IMR-90 (cell line): ENCODE measurements at regions not wholly inside any gene's neighbourhood (a gene's known extent, or its start where the extent isn't known, plus 50 kb on each side); places are given as distances from the start of the nearest gene placed in this dataset.

Experiments used
- ATAC-seq: fragments of 200-7000 bp; cut with Tn5 transposase; 2 replicates; pipeline ENCODE4 v1.9.1; 2020; ENCODE audit warnings: low read depth, mild to moderate bottlenecking, moderate library complexity
- BruUV-seq: library from RNA; stranded (reverse); fragments of 400-500 nt; replicated peaks from 2 replicates; lab custom pipeline; 2021; lab: Mats Ljungman, UMichigan
- CTCF ChIA-PET: fragments of 300-600 bp; formaldehyde crosslinking; extraction: SDS; loops from one replicate; lab custom pipeline; 2021; ENCODE audit warnings: antibody characterized with exemption; lab: Yijun Ruan, JAX
- POLR2A ChIA-PET: fragments of 300-600 bp; sonication (Branson Sonifier 250); formaldehyde crosslinking; loops from one replicate; lab custom pipeline; 2022; ENCODE audit warnings: antibody characterized with exemption; ENCODE audit not compliant: unreplicated experiment; lab: Charles Lee
- DNase-seq: peaks from one replicate; pipeline ENCODE4 v3.0.0; 2013
- H2AFZ ChIP-seq: replicated peaks from 2 replicates; pipeline ENCODE3; 2013; ENCODE audit warnings: low read length, mild to moderate bottlenecking; ENCODE audit not compliant: poor library complexity
- H2AK5ac ChIP-seq: 2 replicates; pipeline ENCODE4 v1.6.1; 2013; ENCODE audit warnings: low read depth, low read length, inconsistent platforms
- H2AK9ac ChIP-seq: replicated peaks from 2 replicates; pipeline ENCODE3; 2013; ENCODE audit warnings: mild to moderate bottlenecking, low read depth, low read length, moderate library complexity; ENCODE audit not compliant: poor library complexity
- H2BK120ac ChIP-seq: 2 replicates; pipeline ENCODE4 v1.6.1; 2013; ENCODE audit warnings: low read depth, low read length, inconsistent platforms
- H2BK15ac ChIP-seq: 3 replicates; pipeline ENCODE4 v1.6.1; 2013; ENCODE audit warnings: low read depth, low read length, inconsistent platforms
- H2BK20ac ChIP-seq: 2 replicates; pipeline ENCODE4 v1.6.1; 2013; ENCODE audit warnings: low read depth, mild to moderate bottlenecking, inconsistent platforms, low read length, moderate library complexity
- H2BK5ac ChIP-seq: 2 replicates; pipeline ENCODE4 v1.6.1; 2013; ENCODE audit warnings: mild to moderate bottlenecking, low read depth, low read length, inconsistent platforms; ENCODE audit not compliant: poor library complexity, severe bottlenecking
- H3K14ac ChIP-seq: replicated peaks from 2 replicates; pipeline ENCODE4 v1.6.1; 2013; ENCODE audit warnings: low read depth, low read length, inconsistent platforms
- H3K18ac ChIP-seq: 2 replicates; pipeline ENCODE4 v1.6.1; 2013; ENCODE audit warnings: low read depth, low read length, control low read depth
- H3K23ac ChIP-seq: 2 replicates; pipeline ENCODE4 v1.6.1; 2013; ENCODE audit warnings: low read depth, low read length, inconsistent platforms
- H3K27ac ChIP-seq: 2 replicates; pipeline ENCODE4 v1.5.1; 2013; ENCODE audit warnings: mild to moderate bottlenecking, control low read depth, low read length; ENCODE audit not compliant: insufficient read depth
- H3K27me3 ChIP-seq: 2 replicates; pipeline ENCODE4 v1.6.1; 2013; ENCODE audit warnings: low read length; ENCODE audit not compliant: control insufficient read depth, insufficient read depth
- H3K36me3 ChIP-seq: 2 replicates; pipeline ENCODE4 v1.6.1; 2013; ENCODE audit warnings: low read length, mixed read lengths; ENCODE audit not compliant: control insufficient read depth, insufficient read depth
- H3K4ac ChIP-seq: 2 replicates; pipeline ENCODE4 v1.6.1; 2013; ENCODE audit warnings: low read depth, low read length, inconsistent platforms
- H3K4me1 ChIP-seq: 2 replicates; pipeline ENCODE4 v1.6.1; 2013; ENCODE audit warnings: low read length, mixed read lengths; ENCODE audit not compliant: control insufficient read depth, insufficient read depth
- H3K4me2 ChIP-seq: 2 replicates; pipeline ENCODE4 v1.6.1; 2013; ENCODE audit warnings: low read depth, mild to moderate bottlenecking, control low read depth, low read length, moderate library complexity
- H3K4me3 ChIP-seq: 2 replicates; pipeline ENCODE4 v1.5.1; 2013; ENCODE audit warnings: low read depth, mild to moderate bottlenecking, control low read depth, low read length, moderate library complexity; ENCODE audit not compliant: insufficient read depth
- H3K56ac ChIP-seq: 2 replicates; pipeline ENCODE4 v1.6.1; 2013; ENCODE audit warnings: low read length, inconsistent platforms; ENCODE audit not compliant: insufficient read depth; ENCODE audit errors: extremely low read depth
- H3K79me1 ChIP-seq, 2 experiments: 2 replicates each; pipeline ENCODE4 v1.6.1; 2013; ENCODE audit warnings: low read length in 2 of 2, inconsistent platforms in 1 of 2, low read depth in 1 of 2
- H3K9ac ChIP-seq: 2 replicates; pipeline ENCODE4 v1.6.1; 2013; ENCODE audit warnings: low read depth, low read length, control low read depth
- H3K9me1 ChIP-seq: 2 replicates; pipeline ENCODE4 v1.6.1; 2013; ENCODE audit warnings: low read length, inconsistent platforms; ENCODE audit not compliant: insufficient read depth
- H3K9me3 ChIP-seq: 2 replicates; pipeline ENCODE4 v1.6.1; 2013; ENCODE audit warnings: low read length; ENCODE audit not compliant: control insufficient read depth, insufficient read depth
- H4K20me1 ChIP-seq: 2 replicates; pipeline ENCODE4 v1.6.1; 2013; ENCODE audit warnings: low read length, inconsistent platforms; ENCODE audit not compliant: insufficient read depth
- H4K5ac ChIP-seq: 2 replicates; pipeline ENCODE4 v1.6.1; 2013; ENCODE audit warnings: mild to moderate bottlenecking, low read depth, low read length, control low read depth
- H4K8ac ChIP-seq, 2 experiments: 2 replicates each; pipeline ENCODE4 v1.6.1; 2013; ENCODE audit warnings: low read depth in 2 of 2, low read length in 2 of 2, control low read depth in 1 of 2, inconsistent platforms in 1 of 2
- H4K91ac ChIP-seq: 2 replicates; pipeline ENCODE4 v1.6.1; 2013; ENCODE audit warnings: low read depth, low read length, inconsistent platforms; ENCODE audit not compliant: insufficient read depth
- BHLHE40 ChIP-seq: fragments of 150-350 bp; IDR thresholded peaks from 2 replicates; pipeline ENCODE4 v1.6.1; 2016; ENCODE audit warnings: mild to moderate bottlenecking, low read depth, low read length
- CEBPB ChIP-seq: IDR thresholded peaks from 2 replicates; pipeline ENCODE4 v1.6.1; 2012; ENCODE audit warnings: low read depth, low read length, improper control_type of control experiment
- CHD1 ChIP-seq: IDR thresholded peaks from 2 replicates; pipeline ENCODE4 v1.6.1; 2012; ENCODE audit warnings: low read depth, low read length, improper control_type of control experiment
- CTCF ChIP-seq: conservative IDR thresholded peaks from 2 replicates; pipeline ENCODE4 v1.5.1; 2012; ENCODE audit warnings: mild to moderate bottlenecking, low read depth, low read length, improper control_type of control experiment
- ELK1 ChIP-seq: fragments of 150-350 bp; IDR thresholded peaks from 2 replicates; pipeline ENCODE4 v1.6.1; 2016; ENCODE audit warnings: low read depth, mild to moderate bottlenecking, low read length, moderate library complexity, borderline replicate concordance
- FOS ChIP-seq: fragments of 150-350 bp; IDR thresholded peaks from 2 replicates; pipeline ENCODE4 v1.6.1; 2016; ENCODE audit warnings: low read depth, low read length
- MAFK ChIP-seq: IDR thresholded peaks from 2 replicates; pipeline ENCODE4 v1.6.1; 2012; ENCODE audit warnings: low read depth, low read length, improper control_type of control experiment
- MAZ ChIP-seq: IDR thresholded peaks from 2 replicates; pipeline ENCODE4 v1.6.1; 2012; ENCODE audit warnings: low read depth, mild to moderate bottlenecking, low read length, improper control_type of control experiment, moderate library complexity, borderline replicate concordance
- MXI1 ChIP-seq: IDR thresholded peaks from 2 replicates; pipeline ENCODE4 v1.6.1; 2012; ENCODE audit warnings: low read depth, mild to moderate bottlenecking, low read length, moderate library complexity, borderline replicate concordance
- NFE2L2 ChIP-seq: fragments of 150-350 bp; IDR thresholded peaks from 2 replicates; pipeline ENCODE4 v1.6.1; 2016; ENCODE audit warnings: low read depth, mild to moderate bottlenecking, low read length
- POLR2A ChIP-seq: IDR thresholded peaks from 2 replicates; pipeline ENCODE4 v1.6.1; 2012; ENCODE audit warnings: mild to moderate bottlenecking, low read depth, low read length
- RFX5 ChIP-seq: IDR thresholded peaks from 2 replicates; pipeline ENCODE4 v1.8.0; 2012; ENCODE audit warnings: low read depth, mild to moderate bottlenecking, low read length, moderate library complexity
- SMC3 ChIP-seq: fragments of 150-350 bp; IDR thresholded peaks from 2 replicates; pipeline ENCODE4 v1.6.1; 2016; ENCODE audit warnings: low read depth, mild to moderate bottlenecking, antibody characterized with exemption, low read length, moderate library complexity
- WGBS, 2 experiments: methylation state at CpG; one replicate each; pipeline versions ENCODE4 v1.1.5 to v1.1.7; 2013; ENCODE audit warnings: missing lambda C conversion rate in 2 of 2; ENCODE audit not compliant: insufficient read length in 1 of 2; ENCODE audit errors: extremely low coverage in 2 of 2; 5-methylcytosine and 5-hydroxymethylcytosine counted together
- dilution Hi-C: fragments of 300-500 bp; cut with HindIII; formaldehyde crosslinking; loops from one replicate; pipeline ENCODE4 v1.14.3; 2018; ENCODE audit warnings: low sequenced_read_pairs; ENCODE audit not compliant: unreplicated experiment
- in situ Hi-C: fragments of 300-500 bp; cut with MboI; formaldehyde crosslinking; loops from 3 replicates; pipeline ENCODE4 v1.14.3; 2019; ENCODE audit warnings: low sequenced_read_pairs, inconsistent platforms, mixed read lengths
- intact Hi-C: fragments of 100-400 bp; cut with micrococcal nuclease; formaldehyde crosslinking; loops from 2 replicates; pipeline ENCODE4 v1.10.0; 2022

- H4K20me1 ChIP-seq, result no peaks in the 10 kb centered on the region
- H3K9me1 ChIP-seq, result no peaks in the 10 kb centered on the region
- no peak overlapping the region for H2AFZ ChIP-seq
- ATAC-seq (no peak), DNase-seq (no peak)
- TF ChIP-seq MXI1, result no peak
- no peak for TF ChIP-seq FOS
- no peak for TF ChIP-seq CEBPB
- no peak for TF ChIP-seq POLR2A
- TF ChIP-seq BHLHE40, result no peak
- TF ChIP-seq RFX5, result no peak
- TF ChIP-seq CHD1, result no peak
- no peak for TF ChIP-seq MAZ
- TF ChIP-seq SMC3, result no peak
- no peak for TF ChIP-seq MAFK
- no peak for TF ChIP-seq NFE2L2
- TF ChIP-seq CTCF, result no peak
- no peak for TF ChIP-seq ELK1
- dilution Hi-C loops (no loop called here), intact Hi-C loops (no loop called here), in situ Hi-C loops (no loop called here)
- H2BK15ac ChIP-seq, result no peak overlapping the region
- H3K56ac ChIP-seq, result no peak overlapping the region
- peaks cover 8% of the 10 kb centered on the region; the same call in 1 of the 2 replicates for H3K27me3 ChIP-seq
- H3K4me1 ChIP-seq, result no peaks in the 10 kb centered on the region
- no peak overlapping the region for H3K9ac ChIP-seq
- H4K8ac ChIP-seq, result no peak overlapping the region
- no peak overlapping the region for H4K5ac ChIP-seq
- POLR2A ChIA-PET, result no interaction called here
- no peak overlapping the region for H2AK9ac ChIP-seq
- no peak overlapping the region for H2AK5ac ChIP-seq
- H2BK5ac ChIP-seq, result no peak overlapping the region
- H3K4me3 ChIP-seq, result no peak overlapping the region
- H3K27ac ChIP-seq, result no peak overlapping the region
- no peaks in the 10 kb centered on the region for H3K9me3 ChIP-seq
- H3K79me1 ChIP-seq, result no peaks in the 10 kb centered on the region
- no TSS peak for BruUV-seq
- no peak overlapping the region for H3K18ac ChIP-seq
- H3K36me3 ChIP-seq, result no peaks in the 10 kb centered on the region
- H3K4ac ChIP-seq, result no peak overlapping the region
- CTCF ChIA-PET, result no interaction called here
- H4K91ac ChIP-seq, result no peak overlapping the region
- no peak overlapping the region for H2BK20ac ChIP-seq
- H3K14ac ChIP-seq, result no peak overlapping the region
- H3K23ac ChIP-seq, result no peak overlapping the region
- H3K4me2 ChIP-seq, result no peak overlapping the region
- H2BK120ac ChIP-seq, result no peak overlapping the region
- 48% methylated on average over 2 of the region's 6 CpGs; no CpG with 5 or more reads in 1 of the 2 experiments for WGBS, 2 experiments
Observed at GRCh38 chr2:236943068-236943467, 142.6 kb upstream of the COPS8 start.
